Common myeloid progenitor, CD34-positive (primary cell): ENCODE measurements at regions not wholly inside any gene's neighbourhood (a gene's known extent, or its start where the extent isn't known, plus 50 kb on each side); places are given as distances from the start of the nearest gene placed in this dataset.

Source experiments
- CTCF ChIA-PET: fragments of 350-600 bp; sonication (Branson Sonifier 250); formaldehyde crosslinking; loops from one replicate; lab custom pipeline; 2021; ENCODE audit warnings: antibody characterized with exemption; lab: Charles Lee
- POLR2A ChIA-PET: fragments of 350-600 bp; sonication (Branson Sonifier 250); formaldehyde crosslinking; loops from one replicate; lab custom pipeline; 2021; ENCODE audit warnings: antibody characterized with exemption; lab: Charles Lee
- DNase-seq, 3 donors: peaks; one replicate each; pipeline versions ENCODE4 v3.0.0 to v3.0.0-alpha.2; 2013
- H3K27ac ChIP-seq, 2 experiments: 1 replicate in 1 of 2; 2 replicates in 1 of 2; pipeline ENCODE4 v1.7.0; 2013; ENCODE audit warnings: inconsistent platforms in 2 of 2, low read length in 2 of 2, mild to moderate bottlenecking in 2 of 2, low read depth in 1 of 2, moderate library complexity in 1 of 2; ENCODE audit not compliant: severe bottlenecking in 2 of 2, insufficient read depth in 1 of 2, poor library complexity in 1 of 2
- H3K27me3 ChIP-seq, 5 experiments: replicated peaks in 2 of 5; 1 replicate in 3 of 5; 2 replicates in 2 of 5; pipeline versions ENCODE4 v1.6.1 to v1.7.0; 2013; ENCODE audit warnings: low read length in 4 of 5, mild to moderate bottlenecking in 2 of 5, moderate library complexity in 2 of 5, inconsistent platforms in 1 of 5; ENCODE audit not compliant: insufficient read depth in 5 of 5, control insufficient read depth in 4 of 5
- H3K36me3 ChIP-seq, 4 experiments: 1 replicate in 2 of 4; 2 replicates in 2 of 4; pipeline versions ENCODE4 v1.6.1 to v1.7.0; 2013; ENCODE audit warnings: low read length in 3 of 4, control low read depth in 1 of 4, mild to moderate bottlenecking in 1 of 4; ENCODE audit not compliant: control insufficient read depth in 4 of 4, insufficient read depth in 4 of 4
- H3K4me1 ChIP-seq, 4 experiments: 1 replicate in 3 of 4; 2 replicates in 1 of 4; pipeline versions ENCODE4 v1.6.1 to v1.7.1; 2013; ENCODE audit warnings: low read length in 3 of 4, mild to moderate bottlenecking in 3 of 4, control low read depth in 1 of 4, inconsistent platforms in 1 of 4, moderate library complexity in 1 of 4; ENCODE audit not compliant: control insufficient read depth in 4 of 4, insufficient read depth in 4 of 4; ENCODE audit errors: control extremely low read depth in 1 of 4
- H3K4me3 ChIP-seq, 7 experiments: 1 replicate in 4 of 7; 2 replicates in 3 of 7; pipeline versions ENCODE4 v1.5.1 to v1.7.0; 2013; ENCODE audit warnings: mild to moderate bottlenecking in 7 of 7, low read length in 6 of 7, moderate library complexity in 6 of 7, inconsistent platforms in 2 of 7, low read depth in 2 of 7, control low read depth in 1 of 7; ENCODE audit not compliant: insufficient read depth in 4 of 7, control insufficient read depth in 1 of 7; ENCODE audit errors: extremely low read depth in 1 of 7
- H3K9me3 ChIP-seq, 5 experiments: 1 replicate in 4 of 5; 2 replicates in 1 of 5; pipeline versions ENCODE4 v1.6.1 to v1.7.1; 2013; ENCODE audit warnings: low read length in 4 of 5, mild to moderate bottlenecking in 2 of 5, inconsistent platforms in 1 of 5, low read depth in 1 of 5, moderate library complexity in 1 of 5; ENCODE audit not compliant: control insufficient read depth in 4 of 5, insufficient read depth in 2 of 5; ENCODE audit errors: control extremely low read depth in 1 of 5
- WGBS: methylation state at CpG from one replicate; pipeline ENCODE4 v1.1.5; 2013; ENCODE audit not compliant: insufficient coverage; 5-methylcytosine and 5-hydroxymethylcytosine counted together

DNA sequence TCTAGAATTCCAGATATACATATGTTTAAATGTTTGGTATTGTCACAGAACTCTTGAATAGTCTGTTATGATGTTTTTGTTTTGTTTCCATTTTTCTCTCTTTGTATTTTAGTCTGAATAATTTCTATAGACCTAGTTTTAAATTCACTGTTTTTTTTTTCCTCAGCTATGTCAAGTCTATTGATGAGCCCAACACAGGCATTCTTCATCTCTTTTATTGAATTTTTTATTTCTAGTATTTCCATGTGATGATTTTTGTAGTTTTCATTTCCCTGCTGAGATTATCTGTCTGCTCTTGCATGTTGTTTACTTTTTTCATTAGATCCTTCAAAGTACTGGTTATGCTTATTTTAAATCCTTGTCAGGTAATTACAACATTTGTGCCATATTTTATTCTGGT is 254.7 kb downstream of the C1D start:
- ChIA-PET POLR2A (interaction anchor here (0.6 kb wide), 1 partner anchor 90 kb away, joined by 3 read pairs; no protein-coding TSS in a partner anchor), CTCF (no interaction called here)
- Histone ChIP-seq H3K4me3 (no peak overlapping the region), H3K27me3 (no peaks in the 10 kb centered on the region), H3K9me3 (peaks cover 1 to 8% (median 3%) of the 10 kb centered on the region in 5 experiments), H3K4me1 (no peaks in the 10 kb centered on the region), H3K36me3 (no peaks in the 10 kb centered on the region), H3K27ac (no peak overlapping the region)
- no peak for DNase-seq

DNA sequence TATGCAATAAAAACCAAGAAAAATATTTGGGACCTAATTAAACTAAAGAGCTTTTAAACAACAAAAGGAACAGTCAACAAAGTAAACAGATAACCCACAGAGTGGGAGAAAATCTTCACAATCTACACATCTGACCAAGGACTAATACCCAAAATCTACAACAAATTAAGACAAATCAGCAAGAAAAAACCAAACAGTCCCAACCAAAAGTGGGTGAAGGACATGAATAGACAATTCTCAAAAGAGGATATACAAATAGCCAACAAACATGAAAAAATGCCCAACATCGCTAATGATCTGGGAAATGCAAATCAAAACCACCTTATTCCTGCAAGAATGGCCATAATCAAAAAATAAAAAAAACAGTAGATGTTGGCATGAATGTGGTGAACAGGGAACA is 250.1 kb downstream of the C1D start:
- WGBS = no CpG with 5 or more reads among the region's 1 CpG
- no peak overlapping the region for H3K4me3 ChIP-seq
- no peaks in the 10 kb centered on the region for H3K36me3 ChIP-seq
- DNase-seq = no peak
- H3K27ac ChIP-seq = no peak overlapping the region
- ChIA-PET POLR2A (no interaction called here), CTCF (no interaction called here)
- no peaks in the 10 kb centered on the region for H3K27me3 ChIP-seq
- H3K9me3 ChIP-seq = peaks cover 1 to 7% (median 3%) of the 10 kb centered on the region in 5 experiments
- no peaks in the 10 kb centered on the region for H3K4me1 ChIP-seq

DNA sequence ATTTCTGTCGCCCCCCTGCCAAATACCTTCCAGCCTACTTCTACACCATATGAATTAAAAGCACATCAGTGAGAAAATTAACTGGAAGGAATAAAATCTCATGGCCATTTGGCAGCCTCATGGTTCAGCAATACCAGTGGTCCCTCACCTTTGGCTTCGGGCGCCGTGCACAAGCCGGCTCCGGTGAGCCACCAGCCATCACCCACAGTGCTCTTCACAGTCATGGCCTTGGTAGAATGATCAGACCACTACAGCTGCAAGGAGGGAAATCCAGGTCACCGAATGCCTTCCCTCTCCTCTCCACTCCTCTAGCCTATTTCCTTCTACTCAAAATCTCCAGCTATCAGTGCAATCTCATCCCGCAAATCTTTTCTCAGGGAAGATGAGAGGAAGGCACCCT is 239.1 kb downstream of the C1D start:
- H3K9me3 ChIP-seq = no peaks in the 10 kb centered on the region
- H3K27ac ChIP-seq = no peak overlapping the region
- H3K4me1 ChIP-seq = peaks cover 0 to 9% (median 4%) of the 10 kb centered on the region in 4 experiments
- no peaks in the 10 kb centered on the region for H3K36me3 ChIP-seq
- no peak overlapping the region for H3K4me3 ChIP-seq
- POLR2A ChIA-PET = no interaction called here
- CTCF ChIA-PET = interaction anchor here (1.2 kb wide), 1 partner anchor 16 kb away, joined by 4 read pairs; no protein-coding TSS in a partner anchor
- no peak for DNase-seq
- 92% methylated on average over 7 of the region's 8 CpGs for WGBS
- no peaks in the 10 kb centered on the region for H3K27me3 ChIP-seq

DNA sequence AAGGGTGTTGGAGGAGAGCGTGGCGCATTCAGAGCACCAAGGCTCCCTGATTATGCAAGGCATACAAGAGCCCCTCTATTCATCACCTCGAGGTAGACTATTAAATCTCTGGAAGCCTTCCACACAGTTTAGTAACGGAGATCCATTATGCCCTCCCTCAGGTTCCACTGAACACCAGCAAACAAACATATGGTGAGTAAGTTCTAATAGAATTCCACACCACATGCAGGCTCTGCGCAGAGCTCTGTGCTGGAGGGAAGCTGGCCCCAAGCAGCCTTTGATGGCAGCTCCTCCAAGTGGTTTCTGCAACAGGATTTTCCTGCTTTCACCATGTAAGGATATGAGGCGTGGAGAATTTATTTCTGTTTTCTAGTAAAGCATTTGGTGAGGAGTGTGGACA is 238.6 kb downstream of the C1D start:
- no peaks in the 10 kb centered on the region for H3K27me3 ChIP-seq
- H3K9me3 ChIP-seq = no peaks in the 10 kb centered on the region
- H3K36me3 ChIP-seq = no peaks in the 10 kb centered on the region
- 100% methylated on average over 4 of the region's 6 CpGs for WGBS
- ChIA-PET CTCF (interaction anchor here (1.2 kb wide), 1 partner anchor 16 kb away, joined by 4 read pairs; no protein-coding TSS in a partner anchor), POLR2A (no interaction called here)
- H3K4me1 ChIP-seq = peaks cover 0 to 9% (median 4%) of the 10 kb centered on the region in 4 experiments
- no peak for DNase-seq
- H3K27ac ChIP-seq = no peak overlapping the region
- H3K4me3 ChIP-seq = no peak overlapping the region

DNA sequence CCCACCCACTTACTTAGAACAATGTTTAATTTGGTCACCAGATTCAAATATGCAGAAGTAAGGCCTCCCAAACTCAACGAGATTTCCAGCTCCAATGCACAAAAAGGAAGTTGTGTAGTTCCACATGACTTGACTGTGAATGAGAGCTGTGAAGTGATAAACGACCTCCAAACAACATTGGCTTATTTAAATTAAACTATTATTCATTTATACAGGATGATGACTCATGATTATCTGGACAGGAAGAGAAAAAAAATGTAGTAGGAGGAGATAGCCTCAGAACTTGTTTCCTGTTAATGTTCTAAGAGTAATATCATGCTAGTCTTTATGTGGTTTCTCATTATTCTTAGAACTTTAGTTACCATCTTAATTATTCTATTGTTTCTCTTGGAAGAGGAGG is 237.3 kb downstream of the C1D start:
- H3K36me3 ChIP-seq = no peaks in the 10 kb centered on the region
- DNase-seq = peak; percentile 26 to 81 (median 69)
- ChIA-PET POLR2A (no interaction called here), CTCF (interaction anchor here (1.3 kb wide), 1 partner anchor 15 kb away, joined by 6 read pairs; no protein-coding TSS in a partner anchor)
- no peaks in the 10 kb centered on the region for H3K9me3 ChIP-seq
- no peak overlapping the region for H3K4me3 ChIP-seq
- no peak overlapping the region for H3K27ac ChIP-seq
- WGBS = no CpG with 5 or more reads among the region's 2 CpGs
- peaks cover 0 to 9% (median 4%) of the 10 kb centered on the region in 4 experiments for H3K4me1 ChIP-seq
- no peaks in the 10 kb centered on the region for H3K27me3 ChIP-seq

DNA sequence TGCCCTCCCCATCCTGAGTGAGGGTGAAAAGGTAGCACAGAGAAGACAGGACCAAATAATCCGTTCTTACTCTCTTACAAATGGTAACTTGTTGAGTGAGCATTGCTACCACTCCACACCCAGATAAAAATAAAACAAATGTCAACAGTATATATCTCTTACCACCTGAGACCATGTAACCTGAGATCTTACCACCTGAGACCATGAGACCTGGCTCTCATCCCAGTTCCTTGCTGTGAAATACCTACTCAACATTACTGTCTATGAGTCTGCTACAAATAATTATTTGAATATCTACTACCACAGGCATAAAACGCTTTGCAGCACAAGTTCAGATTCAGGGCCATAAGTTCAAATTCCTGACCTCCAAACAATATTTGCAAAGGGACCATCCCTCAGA is 234.7 kb downstream of the C1D start:
- H3K4me1 ChIP-seq = peaks cover 0 to 9% (median 4%) of the 10 kb centered on the region in 4 experiments
- CTCF ChIA-PET = no interaction called here
- no peaks in the 10 kb centered on the region for H3K36me3 ChIP-seq
- H3K4me3 ChIP-seq = no peak overlapping the region
- no peak for DNase-seq
- WGBS = 100% methylated on average over 1 of the region's 2 CpGs
- no peaks in the 10 kb centered on the region for H3K27me3 ChIP-seq
- POLR2A ChIA-PET = no interaction called here
- no peaks in the 10 kb centered on the region for H3K9me3 ChIP-seq
- H3K27ac ChIP-seq = no peak overlapping the region

DNA sequence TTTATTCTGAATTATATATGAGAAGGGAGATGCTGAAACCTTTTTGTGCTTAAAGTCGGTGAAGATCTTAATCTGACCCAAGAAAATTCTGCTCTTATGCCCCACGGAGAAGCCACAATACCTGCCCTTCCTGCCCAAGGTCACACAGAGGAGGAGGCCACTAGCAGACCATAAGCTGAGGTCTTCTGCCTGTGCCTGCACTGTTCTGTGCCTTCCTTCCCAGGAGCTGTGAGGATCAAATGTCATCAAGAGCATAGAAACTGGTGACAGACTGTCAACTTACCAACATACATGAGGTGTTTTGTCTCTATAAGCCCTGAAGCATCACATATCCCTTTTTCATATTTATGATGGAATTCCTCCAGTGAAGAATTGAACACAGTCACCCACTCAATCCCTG is 233.3 kb downstream of the C1D start:
- no peaks in the 10 kb centered on the region for H3K36me3 ChIP-seq
- no peaks in the 10 kb centered on the region for H3K9me3 ChIP-seq
- H3K4me1 ChIP-seq = peaks cover 0 to 9% (median 4%) of the 10 kb centered on the region in 4 experiments
- no peak for DNase-seq
- H3K27ac ChIP-seq = no peak overlapping the region
- H3K27me3 ChIP-seq = peaks cover 0 to 2% (median 0%) of the 10 kb centered on the region in 5 experiments
- POLR2A ChIA-PET = no interaction called here
- H3K4me3 ChIP-seq = no peak overlapping the region
- 89% methylated on average over 2 of the region's 2 CpGs for WGBS
- CTCF ChIA-PET = no interaction called here
